Nephron (organoid): ENCODE measurements at regions not wholly inside any gene's neighbourhood (a gene's known extent, or its start where the extent isn't known, plus 50 kb on each side); places are given as distances from the start of the nearest gene placed in this dataset.

ENCODE experiments used
- H3K27ac Mint-ChIP-seq, 3 experiments: 2 replicates each; pipeline ENCODE4 v1.8.0; 2020; ENCODE audit warnings: mixed read lengths in 3 of 3, mild to moderate bottlenecking in 2 of 3, moderate library complexity in 1 of 3
- H3K27me3 Mint-ChIP-seq: 2 replicates; pipeline ENCODE4 v1.8.0; 2021; ENCODE audit warnings: low read depth, mild to moderate bottlenecking, moderate library complexity, mixed read lengths
- H3K36me3 Mint-ChIP-seq: 2 replicates; pipeline ENCODE4 v1.8.0; 2020; ENCODE audit warnings: low read depth, mixed read lengths
- H3K4me1 Mint-ChIP-seq: 2 replicates; pipeline ENCODE4 v1.8.0; 2020; ENCODE audit warnings: mixed read lengths
- H3K4me3 Mint-ChIP-seq, 3 experiments: 2 replicates each; pipeline ENCODE4 v1.8.0; 2020; ENCODE audit warnings: mild to moderate bottlenecking in 3 of 3, mixed read lengths in 3 of 3, moderate library complexity in 2 of 3
- H3K9me3 Mint-ChIP-seq: 2 replicates; pipeline ENCODE4 v1.8.0; 2020; ENCODE audit warnings: mixed read lengths
- CTCF ChIP-seq, 3 experiments: fragments of 200-600 bp; sonication (generic); IDR thresholded peaks; one replicate each; pipeline ENCODE4 v1.5.0; 2021; ENCODE audit warnings: antibody characterized with exemption in 3 of 3; ENCODE audit not compliant: unreplicated experiment in 3 of 3

- Mint-ChIP-seq H3K9me3 (peaks cover 27% of the 10 kb centered on the region), H3K36me3 (peaks cover 5% of the 10 kb centered on the region), H3K27ac (no peak overlapping the region), H3K27me3 (peaks cover 5% of the 10 kb centered on the region), H3K4me3 (no peak overlapping the region), H3K4me1 (peaks cover 17% of the 10 kb centered on the region)
- TF ChIP-seq CTCF (IDR thresholded peaks at IDR 0.05; ENCODE audit: unreplicated experiment in 3 of 3) = no peak
Observed at GRCh38 chr2:67945056-67945455, 117.7 kb downstream of the C1D start.

- TF ChIP-seq CTCF (IDR thresholded peaks at IDR 0.05; ENCODE audit: unreplicated experiment in 3 of 3) = no peak
- Mint-ChIP-seq H3K9me3 (peaks cover 22% of the 10 kb centered on the region), H3K27ac (peak overlapping the region in 2 of 3 experiments; percentile 2 to 26), H3K36me3 (peaks cover 5% of the 10 kb centered on the region), H3K27me3 (peaks cover 6% of the 10 kb centered on the region), H3K4me3 (no peak overlapping the region), H3K4me1 (peaks cover 19% of the 10 kb centered on the region)
Observed at GRCh38 chr2:67945940-67946339, 116.9 kb downstream of the C1D start.

- H3K4me3 Mint-ChIP-seq = no peak overlapping the region
- TF ChIP-seq CTCF (IDR thresholded peaks at IDR 0.05; ENCODE audit: unreplicated experiment in 3 of 3) = no peak
- H3K9me3 Mint-ChIP-seq = peaks cover 6% of the 10 kb centered on the region
- no peak overlapping the region for H3K27ac Mint-ChIP-seq
- peaks cover 19% of the 10 kb centered on the region for H3K4me1 Mint-ChIP-seq
- H3K27me3 Mint-ChIP-seq = peaks cover 6% of the 10 kb centered on the region
- H3K36me3 Mint-ChIP-seq = no peaks in the 10 kb centered on the region
Observed at GRCh38 chr2:67948057-67948456, 114.7 kb downstream of the C1D start.

- H3K9me3 Mint-ChIP-seq = peaks cover 3% of the 10 kb centered on the region
- no peak overlapping the region for H3K27ac Mint-ChIP-seq
- peaks cover 19% of the 10 kb centered on the region for H3K4me1 Mint-ChIP-seq
- no peaks in the 10 kb centered on the region for H3K36me3 Mint-ChIP-seq
- TF ChIP-seq CTCF (IDR thresholded peaks at IDR 0.05; ENCODE audit: unreplicated experiment in 3 of 3) = no peak
- H3K27me3 Mint-ChIP-seq = peaks cover 6% of the 10 kb centered on the region
- H3K4me3 Mint-ChIP-seq = no peak overlapping the region
Observed at GRCh38 chr2:67948506-67948905, 114.3 kb downstream of the C1D start.

- Mint-ChIP-seq H3K36me3 (no peaks in the 10 kb centered on the region), H3K27ac (no peak overlapping the region), H3K4me1 (peaks cover 21% of the 10 kb centered on the region), H3K4me3 (no peak overlapping the region), H3K9me3 (no peaks in the 10 kb centered on the region), H3K27me3 (peaks cover 6% of the 10 kb centered on the region)
- TF ChIP-seq CTCF (IDR thresholded peaks at IDR 0.05; ENCODE audit: unreplicated experiment in 3 of 3) = no peak
Observed at GRCh38 chr2:67950018-67950417, 112.8 kb downstream of the C1D start.

GRCh38 chr2:67950919-67951318 is 111.9 kb downstream of the C1D start:
- Mint-ChIP-seq H3K36me3 (no peaks in the 10 kb centered on the region), H3K9me3 (no peaks in the 10 kb centered on the region), H3K27ac (no peak overlapping the region), H3K4me1 (peaks cover 29% of the 10 kb centered on the region), H3K27me3 (peaks cover 6% of the 10 kb centered on the region), H3K4me3 (no peak overlapping the region)
- no peak for TF ChIP-seq CTCF (IDR thresholded peaks at IDR 0.05; ENCODE audit: unreplicated experiment in 3 of 3)
